AG08395 (cell line): ENCODE measurements at regions not wholly inside any gene's neighbourhood (a gene's known extent, or its start where the extent isn't known, plus 50 kb on each side); places are given as distances from the start of the nearest gene placed in this dataset.
"Not testable (repeated sequence)": the region's sequence is repeated elsewhere in the genome, so short reads cannot be mapped to it uniquely, and the experiment has no call there.

ENCODE experiments used
- DNase-seq: peaks from one replicate; pipeline ENCODE4 v3.0.0; 2012; ENCODE audit warnings: mixed read lengths, low spot score

- DNase-seq, result no peak
These were observed 345.2 kb upstream of the SYT1 start for GRCh38 chr12:78519422-78519821.

- DNase-seq, result peak; percentile 66
These were observed 334.3 kb upstream of the SYT1 start for GRCh38 chr12:78530100-78530765.

GRCh38 chr12:78531831-78532458 is 332.6 kb upstream of the SYT1 start:
- DNase-seq, result no peak

- DNase-seq, result no peak
These were observed 330.3 kb upstream of the SYT1 start for GRCh38 chr12:78534311-78534710.

GRCh38 chr12:78540606-78541336 is 323.8 kb upstream of the SYT1 start:
- DNase-seq, result no peak

- no peak for DNase-seq
These were observed 313.7 kb upstream of the SYT1 start for GRCh38 chr12:78550831-78551230.

- DNase-seq, result no peak
These were observed 308.8 kb upstream of the SYT1 start for GRCh38 chr12:78555802-78556201.

- DNase-seq, result no peak
These were observed 307.9 kb upstream of the SYT1 start for GRCh38 chr12:78556651-78557050.

- no peak for DNase-seq
These were observed 305.2 kb upstream of the SYT1 start for GRCh38 chr12:78559416-78559815.

GRCh38 chr12:78559886-78560285 is 304.7 kb upstream of the SYT1 start:
- no peak for DNase-seq

- DNase-seq, result no peak
These were observed 303.9 kb upstream of the SYT1 start for GRCh38 chr12:78560633-78561032.

GRCh38 chr12:78562368-78563205 is 302.0 kb upstream of the SYT1 start:
- no peak for DNase-seq

GRCh38 chr12:78563826-78564225 is 300.7 kb upstream of the SYT1 start:
- no peak for DNase-seq

GRCh38 chr12:78566456-78566855 is 298.1 kb upstream of the SYT1 start:
- no peak for DNase-seq

GRCh38 chr12:78568321-78569020 is 296.1 kb upstream of the SYT1 start:
- no peak for DNase-seq

GRCh38 chr12:78571953-78572352 is 292.6 kb upstream of the SYT1 start:
- no peak for DNase-seq

GRCh38 chr12:78575208-78575607 is 289.4 kb upstream of the SYT1 start:
- DNase-seq, result not testable (repeated sequence)

- DNase-seq, result no peak
These were observed 284.7 kb upstream of the SYT1 start for GRCh38 chr12:78579846-78580245.

- no peak for DNase-seq
These were observed 284.3 kb upstream of the SYT1 start for GRCh38 chr12:78580296-78580695.

GRCh38 chr12:78584695-78585094 is 279.9 kb upstream of the SYT1 start:
- DNase-seq, result no peak

- no peak for DNase-seq
These were observed 279.4 kb upstream of the SYT1 start for GRCh38 chr12:78585132-78585531.

GRCh38 chr12:78586790-78587189 is 277.8 kb upstream of the SYT1 start:
- no peak for DNase-seq
